ENCODE measurements at regions not wholly inside any gene's neighbourhood (a gene's known extent, or its start where the extent isn't known, plus 50 kb on each side); places are given as distances from the start of the nearest gene placed in this dataset.
A peak's percentile ranks its signal among the peaks of the same experiment; 100 is the strongest.
"Not testable (repeated sequence)": the region's sequence is repeated elsewhere in the genome, so short reads cannot be mapped to it uniquely, and the experiment has no call there.

GRCh38 chr4:9704551-9705332 is 76.7 kb upstream of the DRD5 start:
- no peak for DNase-seq

- DNase-seq, result not testable (repeated sequence)
Measured at GRCh38 chr4:9707281-9707680, 74.2 kb upstream of the DRD5 start.

- DNase-seq, result not testable (repeated sequence)
Measured at GRCh38 chr4:9707936-9708335, 73.5 kb upstream of the DRD5 start.

GRCh38 chr4:9709724-9710123 is 71.7 kb upstream of the DRD5 start:
- DNase-seq, result no peak

GRCh38 chr4:9715271-9715670 is 66.2 kb upstream of the DRD5 start:
- DNase-seq, result not testable (repeated sequence)

- no peak for DNase-seq
Measured at GRCh38 chr4:9716093-9716492, 65.3 kb upstream of the DRD5 start.

- DNase-seq, result peak in 3 of 4 experiments; percentile 24 to 77 (median 71)
Measured at GRCh38 chr4:9718246-9718939, 63.0 kb upstream of the DRD5 start.

GRCh38 chr4:9722131-9722530 is 59.3 kb upstream of the DRD5 start:
- not testable (repeated sequence) for DNase-seq
